GM18502 (cell line): ENCODE measurements at regions not wholly inside any gene's neighbourhood (a gene's known extent, or its start where the extent isn't known, plus 50 kb on each side); places are given as distances from the start of the nearest gene placed in this dataset.
"Not testable (repeated sequence)": the region's sequence is repeated elsewhere in the genome, so short reads cannot be mapped to it uniquely, and the experiment has no call there.

Experiments used
- ATAC-seq: cut with Tn5 transposase; IDR thresholded peaks from one replicate; pipeline ENCODE4 v1.9.1; 2021; ENCODE audit warnings: mild to moderate bottlenecking; ENCODE audit not compliant: unreplicated experiment, poor library complexity

- ATAC-seq = no peak
These were observed 350.9 kb upstream of the NPVF start for GRCh38 chr7:25578991-25579777.

GRCh38 chr7:25579778-25580075 is 351.4 kb upstream of the NPVF start:
- ATAC-seq = no peak

GRCh38 chr7:25580141-25580540 is 351.9 kb upstream of the NPVF start:
- ATAC-seq = no peak

GRCh38 chr7:25583621-25584020 is 355.3 kb upstream of the NPVF start:
- ATAC-seq = no peak

GRCh38 chr7:25584112-25584938 is 356.0 kb upstream of the NPVF start:
- ATAC-seq = no peak

- no peak for ATAC-seq
These were observed 358.2 kb upstream of the NPVF start for GRCh38 chr7:25586513-25586912.

- no peak for ATAC-seq
These were observed 365.8 kb upstream of the NPVF start for GRCh38 chr7:25594122-25594521.

GRCh38 chr7:25594728-25595127 is 366.4 kb upstream of the NPVF start:
- no peak for ATAC-seq

- ATAC-seq = no peak
These were observed 367.7 kb upstream of the NPVF start for GRCh38 chr7:25595996-25596395.

- no peak for ATAC-seq
These were observed 368.2 kb upstream of the NPVF start for GRCh38 chr7:25596443-25596842.

- no peak for ATAC-seq
These were observed 369.7 kb upstream of the NPVF start for GRCh38 chr7:25597946-25598345.

GRCh38 chr7:25598765-25599164 is 370.5 kb upstream of the NPVF start:
- no peak for ATAC-seq

GRCh38 chr7:25600262-25600920 is 372.1 kb upstream of the NPVF start:
- no peak for ATAC-seq

GRCh38 chr7:25602730-25603426 is 374.6 kb upstream of the NPVF start:
- ATAC-seq = not testable (repeated sequence)

GRCh38 chr7:25603427-25603740 is 375.1 kb upstream of the NPVF start:
- not testable (repeated sequence) for ATAC-seq

GRCh38 chr7:25611196-25611595 is 382.9 kb upstream of the NPVF start:
- ATAC-seq = no peak

GRCh38 chr7:25613912-25614311 is 385.6 kb upstream of the NPVF start:
- ATAC-seq = no peak

- ATAC-seq = no peak
These were observed 386.1 kb upstream of the NPVF start for GRCh38 chr7:25614415-25614814.

- no peak for ATAC-seq
These were observed 386.7 kb upstream of the NPVF start for GRCh38 chr7:25615003-25615402.

- ATAC-seq = no peak
These were observed 387.3 kb upstream of the NPVF start for GRCh38 chr7:25615593-25615992.

GRCh38 chr7:25617214-25617613 is 388.9 kb upstream of the NPVF start:
- ATAC-seq = no peak
